Stimulated activated CD4-positive, alpha-beta T cell treated with anti-CD3 and anti-CD28 coated beads, Interleukin-2, amount 100 ng/mL, for 48 hours (primary cell): ENCODE measurements at regions not wholly inside any gene's neighbourhood (a gene's known extent, or its start where the extent isn't known, plus 50 kb on each side); places are given as distances from the start of the nearest gene placed in this dataset.

Source experiments
- DNase-seq, 2 donors: peaks; one replicate each; pipeline ENCODE4 v3.0.0-alpha.2; 2020

- DNase-seq = no peak
Measured at GRCh38 chr6:139844907-139845306, 470.5 kb upstream of the CITED2 start.

GRCh38 chr6:139841794-139842215 lies 467.4 kb upstream of the CITED2 start:
- DNase-seq = no peak

- DNase-seq = no peak
Measured at GRCh38 chr6:139839506-139840156, 465.2 kb upstream of the CITED2 start.

GRCh38 chr6:139834232-139834631 lies 459.8 kb upstream of the CITED2 start:
- no peak for DNase-seq

- DNase-seq = no peak
Measured at GRCh38 chr6:139833592-139833991, 459.1 kb upstream of the CITED2 start.

- DNase-seq = no peak
Measured at GRCh38 chr6:139832493-139833305, 458.3 kb upstream of the CITED2 start.

- DNase-seq = no peak
Measured at GRCh38 chr6:139829576-139829975, 455.1 kb upstream of the CITED2 start.

- no peak for DNase-seq
Measured at GRCh38 chr6:139828751-139829519, 454.5 kb upstream of the CITED2 start.

GRCh38 chr6:139825935-139826374 lies 451.5 kb upstream of the CITED2 start:
- DNase-seq = no peak

- DNase-seq = no peak
Measured at GRCh38 chr6:139824864-139825263, 450.4 kb upstream of the CITED2 start.

- no peak for DNase-seq
Measured at GRCh38 chr6:139823808-139824126, 449.3 kb upstream of the CITED2 start.

GRCh38 chr6:139823099-139823807 lies 448.8 kb upstream of the CITED2 start:
- no peak for DNase-seq

- DNase-seq = no peak
Measured at GRCh38 chr6:139821676-139822223, 447.3 kb upstream of the CITED2 start.

- DNase-seq = no peak
Measured at GRCh38 chr6:139820210-139820609, 445.8 kb upstream of the CITED2 start.

GRCh38 chr6:139819776-139820175 lies 445.3 kb upstream of the CITED2 start:
- no peak for DNase-seq

- no peak for DNase-seq
Measured at GRCh38 chr6:139812939-139813338, 438.5 kb upstream of the CITED2 start.

GRCh38 chr6:139801571-139802321 lies 427.3 kb upstream of the CITED2 start:
- no peak for DNase-seq

GRCh38 chr6:139800837-139801236 lies 426.4 kb upstream of the CITED2 start:
- no peak for DNase-seq

GRCh38 chr6:139790527-139790926 lies 416.1 kb upstream of the CITED2 start:
- DNase-seq = no peak

GRCh38 chr6:139784222-139784769 lies 409.8 kb upstream of the CITED2 start:
- no peak for DNase-seq

GRCh38 chr6:139779988-139780774 lies 405.7 kb upstream of the CITED2 start:
- DNase-seq = no peak
